ENCODE measurements at regions not wholly inside any gene's neighbourhood (a gene's known extent, or its start where the extent isn't known, plus 50 kb on each side); places are given as distances from the start of the nearest gene placed in this dataset.

GRCh38 chr5:155295111-155295510 is 281.6 kb downstream of the KIF4B start:
- DNase-seq (ENCODE audit: low read depth) = no peak

GRCh38 chr5:155299386-155300005 is 285.9 kb downstream of the KIF4B start:
- DNase-seq (ENCODE audit: low read depth) = no peak

- DNase-seq (ENCODE audit: low read depth) = no peak
These were observed 289.6 kb downstream of the KIF4B start for GRCh38 chr5:155303120-155303519.

- DNase-seq (ENCODE audit: low read depth) = no peak
These were observed 293.7 kb downstream of the KIF4B start for GRCh38 chr5:155307229-155307628.

GRCh38 chr5:155308289-155308688 is 294.7 kb downstream of the KIF4B start:
- no peak for DNase-seq (ENCODE audit: low read depth)

- no peak for DNase-seq (ENCODE audit: low read depth)
These were observed 295.6 kb downstream of the KIF4B start for GRCh38 chr5:155309021-155309746.

- DNase-seq (ENCODE audit: low read depth) = no peak
These were observed 298.2 kb downstream of the KIF4B start for GRCh38 chr5:155311721-155312120.

GRCh38 chr5:155313518-155313917 is 300.0 kb downstream of the KIF4B start:
- DNase-seq (ENCODE audit: low read depth) = no peak

- no peak for DNase-seq (ENCODE audit: low read depth)
These were observed 302.6 kb downstream of the KIF4B start for GRCh38 chr5:155316070-155316714.

GRCh38 chr5:155332618-155333017 is 319.1 kb downstream of the KIF4B start:
- no peak for DNase-seq (ENCODE audit: low read depth)

GRCh38 chr5:155342956-155343355 is 329.4 kb downstream of the KIF4B start:
- DNase-seq (ENCODE audit: low read depth) = no peak

GRCh38 chr5:155343468-155343867 is 329.9 kb downstream of the KIF4B start:
- DNase-seq (ENCODE audit: low read depth) = no peak

- no peak for DNase-seq (ENCODE audit: low read depth)
These were observed 339.7 kb downstream of the KIF4B start for GRCh38 chr5:155353231-155353630.

- no peak for DNase-seq (ENCODE audit: low read depth)
These were observed 352.5 kb downstream of the KIF4B start for GRCh38 chr5:155366096-155366495.

- no peak for DNase-seq (ENCODE audit: low read depth)
These were observed 354.3 kb downstream of the KIF4B start for GRCh38 chr5:155367841-155368240.

GRCh38 chr5:155368490-155368889 is 354.9 kb downstream of the KIF4B start:
- no peak for DNase-seq (ENCODE audit: low read depth)

GRCh38 chr5:155380480-155380879 is 366.9 kb downstream of the KIF4B start:
- DNase-seq (ENCODE audit: low read depth) = no peak

GRCh38 chr5:155381654-155382053 is 368.1 kb downstream of the KIF4B start:
- DNase-seq (ENCODE audit: low read depth) = no peak

GRCh38 chr5:155389498-155389897 is 375.9 kb downstream of the KIF4B start:
- DNase-seq (ENCODE audit: low read depth) = no peak

- DNase-seq (ENCODE audit: low read depth) = no peak
These were observed 381.2 kb downstream of the KIF4B start for GRCh38 chr5:155394727-155395126.

GRCh38 chr5:155402927-155403640 is 389.5 kb downstream of the KIF4B start:
- DNase-seq (ENCODE audit: low read depth) = no peak

GRCh38 chr5:155406815-155407214 is 393.3 kb downstream of the KIF4B start:
- DNase-seq (ENCODE audit: low read depth) = no peak

GRCh38 chr5:155408465-155408864 is 394.9 kb downstream of the KIF4B start:
- no peak for DNase-seq (ENCODE audit: low read depth)
